Activated CD4-positive, alpha-beta T cell treated with anti-CD3 and anti-CD28 coated beads, Interleukin-2, Interleukin-6, amounts not matched to agents 100 ng/mL and 50 ng/mL, durations not matched to agents 16 hours and 8 hours (primary cell): ENCODE measurements at regions not wholly inside any gene's neighbourhood (a gene's known extent, or its start where the extent isn't known, plus 50 kb on each side); places are given as distances from the start of the nearest gene placed in this dataset.

Source experiments
- DNase-seq: peaks from one replicate; pipeline ENCODE4 v3.0.0-alpha.2; 2020

GRCh38 chr15:70469651-70470555 is 293.5 kb downstream of the UACA start:
- no peak for DNase-seq

GRCh38 chr15:70469182-70469581 is 294.2 kb downstream of the UACA start:
- no peak for DNase-seq

GRCh38 chr15:70466895-70467529 is 296.3 kb downstream of the UACA start:
- DNase-seq, result peak; percentile 60

GRCh38 chr15:70466305-70466704 is 297.1 kb downstream of the UACA start:
- DNase-seq, result no peak

- no peak for DNase-seq
These were observed 297.5 kb downstream of the UACA start for GRCh38 chr15:70465812-70466211.

- no peak for DNase-seq
These were observed 299.9 kb downstream of the UACA start for GRCh38 chr15:70463453-70463834.

GRCh38 chr15:70461992-70462391 is 301.4 kb downstream of the UACA start:
- DNase-seq, result no peak

GRCh38 chr15:70461017-70461416 is 302.3 kb downstream of the UACA start:
- DNase-seq, result no peak

GRCh38 chr15:70459312-70459711 is 304.0 kb downstream of the UACA start:
- DNase-seq, result no peak

GRCh38 chr15:70453766-70454165 is 309.6 kb downstream of the UACA start:
- DNase-seq, result no peak

GRCh38 chr15:70453238-70453637 is 310.1 kb downstream of the UACA start:
- no peak for DNase-seq

- no peak for DNase-seq
These were observed 311.3 kb downstream of the UACA start for GRCh38 chr15:70451821-70452653.

GRCh38 chr15:70450142-70450443 is 313.3 kb downstream of the UACA start:
- no peak for DNase-seq

GRCh38 chr15:70449311-70450141 is 313.8 kb downstream of the UACA start:
- DNase-seq, result no peak

GRCh38 chr15:70447928-70448698 is 315.2 kb downstream of the UACA start:
- DNase-seq, result peak; percentile 15

- no peak for DNase-seq
These were observed 315.8 kb downstream of the UACA start for GRCh38 chr15:70447521-70447920.

GRCh38 chr15:70447081-70447480 is 316.3 kb downstream of the UACA start:
- no peak for DNase-seq

GRCh38 chr15:70443486-70444273 is 319.7 kb downstream of the UACA start:
- DNase-seq, result no peak

- no peak for DNase-seq
These were observed 320.6 kb downstream of the UACA start for GRCh38 chr15:70442616-70443321.

GRCh38 chr15:70442211-70442610 is 321.1 kb downstream of the UACA start:
- DNase-seq, result no peak
